Mesothelial cell of epicardium (in vitro differentiated cells): ENCODE measurements at regions not wholly inside any gene's neighbourhood (a gene's known extent, or its start where the extent isn't known, plus 50 kb on each side); places are given as distances from the start of the nearest gene placed in this dataset.

ENCODE experiments used
- DNase-seq, 2 experiments: peaks; one replicate each; pipeline ENCODE4 v3.0.0; 2021; ENCODE audit warnings: low spot score in 2 of 2; ENCODE audit not compliant: unreplicated experiment in 2 of 2
- H3K27ac Mint-ChIP-seq: 2 replicates; pipeline ENCODE4 v1.8.0; 2021; ENCODE audit warnings: mixed read lengths
- H3K27me3 Mint-ChIP-seq: 2 replicates; pipeline ENCODE4 v1.8.0; 2021; ENCODE audit warnings: low read depth, mixed read lengths
- H3K36me3 Mint-ChIP-seq: 2 replicates; pipeline ENCODE4 v1.8.0; 2021; ENCODE audit warnings: mixed read lengths
- H3K4me1 Mint-ChIP-seq: 2 replicates; pipeline ENCODE4 v1.8.0; 2021; ENCODE audit warnings: mixed read lengths
- H3K4me3 Mint-ChIP-seq: 2 replicates; pipeline ENCODE4 v1.8.0; 2021; ENCODE audit warnings: mild to moderate bottlenecking, moderate library complexity, mixed read lengths
- H3K9me3 Mint-ChIP-seq: 2 replicates; pipeline ENCODE4 v1.8.0; 2021; ENCODE audit warnings: mixed read lengths
- CTCF ChIP-seq: fragments of 200-600 bp; sonication (generic); IDR thresholded peaks from one replicate; pipeline ENCODE4 v1.5.0; 2021; ENCODE audit warnings: antibody characterized with exemption; ENCODE audit not compliant: unreplicated experiment

GRCh38 chr5:60101573-60101972, 208.0 kb upstream of the PDE4D start:
- Mint-ChIP-seq H3K4me3 (no peak overlapping the region), H3K27me3 (no peaks in the 10 kb centered on the region), H3K4me1 (peaks cover 20% of the 10 kb centered on the region), H3K27ac (no peak overlapping the region), H3K36me3 (peaks cover 12% of the 10 kb centered on the region), H3K9me3 (peaks cover 22% of the 10 kb centered on the region)
- TF ChIP-seq CTCF: no peak
- no peak for DNase-seq

DNA sequence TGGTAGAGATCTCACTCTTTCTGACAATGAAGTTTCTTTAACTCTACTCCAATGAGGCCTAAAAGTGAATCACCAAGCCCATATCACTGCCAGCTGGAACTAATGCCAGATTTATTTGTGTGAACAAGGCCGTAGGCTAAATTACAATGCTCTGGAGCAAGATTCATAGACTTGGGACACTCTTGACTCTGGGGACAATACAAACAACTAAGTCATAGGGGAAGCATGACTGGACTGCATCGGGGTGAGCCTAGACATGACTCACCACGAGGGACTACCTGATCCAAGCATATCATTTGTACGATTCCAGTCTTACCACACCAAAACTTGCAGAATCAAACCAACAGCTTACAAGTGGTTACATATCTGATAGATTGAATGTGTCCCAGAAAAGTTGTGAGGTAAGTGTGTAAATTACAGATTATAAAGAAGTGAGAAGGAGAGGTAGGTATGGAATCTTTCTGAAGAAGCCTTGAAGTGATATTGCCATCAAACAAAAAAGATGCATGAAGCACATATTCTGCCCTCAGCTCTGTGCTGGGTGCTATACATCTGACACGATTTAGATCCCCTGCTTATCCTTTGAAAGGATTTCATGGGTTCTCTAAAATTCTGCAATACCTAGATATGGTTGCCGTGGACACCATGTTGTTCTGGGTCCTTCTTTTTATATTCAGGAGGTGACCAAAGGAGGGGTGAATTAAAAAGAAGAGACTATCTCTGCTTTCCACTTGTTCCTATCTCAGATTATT, 199.3 kb upstream of the PDE4D start:
- Mint-ChIP-seq H3K4me3 (no peak overlapping the region), H3K36me3 (peaks cover 9% of the 10 kb centered on the region), H3K27me3 (no peaks in the 10 kb centered on the region), H3K4me1 (peaks cover 4% of the 10 kb centered on the region), H3K27ac (no peak overlapping the region), H3K9me3 (peaks cover 51% of the 10 kb centered on the region)
- no peak for DNase-seq
- TF ChIP-seq CTCF: no peak

DNA sequence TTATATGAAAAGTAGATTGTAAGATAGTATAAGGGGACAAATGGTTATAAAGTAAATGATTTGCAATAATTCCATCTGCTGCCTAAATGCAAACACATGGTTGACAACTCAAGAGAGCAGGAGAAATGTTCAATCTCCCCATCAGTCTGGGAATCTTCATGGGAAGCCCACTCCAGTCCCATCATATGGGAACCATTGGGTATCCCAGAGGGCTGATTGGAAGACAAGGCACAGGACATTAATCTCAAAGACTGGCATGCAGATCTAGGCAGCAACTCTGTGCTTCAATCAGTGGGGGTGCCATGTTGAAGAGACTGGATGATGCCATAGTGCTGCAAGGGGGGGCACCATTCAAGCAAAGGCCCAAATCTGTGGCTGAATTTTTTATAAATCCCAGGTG, 193.1 kb upstream of the PDE4D start:
- TF ChIP-seq CTCF: no peak
- Mint-ChIP-seq H3K36me3 (peaks cover 16% of the 10 kb centered on the region), H3K4me3 (no peak overlapping the region), H3K27me3 (no peaks in the 10 kb centered on the region), H3K4me1 (no peaks in the 10 kb centered on the region), H3K9me3 (peaks cover 52% of the 10 kb centered on the region), H3K27ac (no peak overlapping the region)
- no peak for DNase-seq

DNA sequence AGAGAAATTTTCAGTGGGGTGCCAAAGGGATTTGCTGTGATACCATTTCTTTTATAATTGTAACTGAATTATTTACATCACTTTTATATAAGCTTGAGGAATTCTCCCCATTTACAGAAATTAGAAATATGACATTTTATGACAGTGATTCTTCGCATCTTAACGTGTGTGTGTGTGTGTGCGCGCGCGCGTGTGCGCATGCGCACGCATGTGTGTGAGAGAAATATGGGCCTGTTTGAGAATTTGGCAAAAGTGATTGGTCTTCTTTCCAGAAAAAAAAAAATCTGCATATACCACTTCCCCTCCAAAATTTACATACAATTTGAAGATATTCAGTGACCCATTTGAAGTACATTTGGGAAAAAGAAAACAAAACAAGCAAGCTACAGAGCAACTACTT, 190.7 kb upstream of the PDE4D start:
- no peak for DNase-seq
- Mint-ChIP-seq H3K4me1 (no peaks in the 10 kb centered on the region), H3K36me3 (peaks cover 25% of the 10 kb centered on the region), H3K4me3 (no peak overlapping the region), H3K27me3 (no peaks in the 10 kb centered on the region), H3K9me3 (peaks cover 53% of the 10 kb centered on the region), H3K27ac (no peak overlapping the region)
- TF ChIP-seq CTCF: no peak

DNA sequence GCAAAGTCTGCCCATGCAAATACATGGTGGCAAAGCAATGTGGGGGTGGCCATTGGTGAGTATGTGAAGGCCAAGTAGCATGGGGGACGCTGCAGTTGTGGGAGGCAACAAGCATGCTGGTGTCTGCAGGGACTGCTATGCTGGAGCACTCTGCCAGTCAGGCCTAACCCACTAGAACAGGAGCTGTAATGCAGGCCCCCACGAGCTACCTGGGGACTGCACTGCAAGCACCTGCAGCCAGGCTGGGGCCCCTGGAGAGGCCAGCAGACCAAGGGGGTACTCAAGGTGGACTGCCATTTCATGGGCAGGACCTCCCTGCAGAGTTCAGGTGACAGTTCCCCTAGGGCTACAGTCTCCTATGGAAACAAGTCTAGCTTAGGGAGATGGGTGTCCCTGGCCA, 183.8 kb upstream of the PDE4D start:
- Mint-ChIP-seq H3K36me3 (peaks cover 21% of the 10 kb centered on the region), H3K27me3 (no peaks in the 10 kb centered on the region)
- DNase-seq: no peak

More for the DNA sequence above, 183.8 kb upstream of the PDE4D start:
- no peaks in the 10 kb centered on the region for H3K4me1 Mint-ChIP-seq
- TF ChIP-seq CTCF: no peak
- no peak overlapping the region for H3K4me3 Mint-ChIP-seq
- no peak overlapping the region for H3K27ac Mint-ChIP-seq
- H3K9me3 Mint-ChIP-seq: peaks cover 60% of the 10 kb centered on the region
